Activated CD4-positive, alpha-beta memory T cell treated with anti-CD3 and anti-CD28 coated beads, Interleukin-2, amount 10 ng/mL, durations not matched to agents 7 days and 5 days (primary cell): ENCODE measurements at regions not wholly inside any gene's neighbourhood (a gene's known extent, or its start where the extent isn't known, plus 50 kb on each side); places are given as distances from the start of the nearest gene placed in this dataset.
"Not testable (repeated sequence)": the region's sequence is repeated elsewhere in the genome, so short reads cannot be mapped to it uniquely, and the experiment has no call there.

Experiments
- CTCF ChIA-PET: fragments of 350-600 bp; sonication (Branson Sonifier 250); formaldehyde crosslinking; loops from one replicate; lab custom pipeline; 2021; ENCODE audit warnings: antibody characterized with exemption, inconsistent platforms; lab: Charles Lee
- POLR2A ChIA-PET: fragments of 350-600 bp; sonication (Branson Sonifier 250); formaldehyde crosslinking; loops from one replicate; lab custom pipeline; 2021; ENCODE audit warnings: antibody characterized with exemption; lab: Charles Lee
- DNase-seq: peaks from one replicate; pipeline ENCODE4 v3.0.0-alpha.2; 2020
- H3K27ac Mint-ChIP-seq: one replicate; pipeline ENCODE4 v1.8.0; 2021; ENCODE audit warnings: mild to moderate bottlenecking, mixed read lengths
- H3K27me3 Mint-ChIP-seq: one replicate; pipeline ENCODE4 v1.8.0; 2021; ENCODE audit warnings: mixed read lengths
- H3K36me3 Mint-ChIP-seq: one replicate; pipeline ENCODE4 v1.8.0; 2021; ENCODE audit warnings: low read depth, mixed read lengths
- H3K4me1 Mint-ChIP-seq: one replicate; pipeline ENCODE4 v1.8.0; 2021; ENCODE audit warnings: mixed read lengths
- H3K4me3 Mint-ChIP-seq: one replicate; pipeline ENCODE4 v1.8.0; 2021; ENCODE audit warnings: mild to moderate bottlenecking, mixed read lengths
- H3K9me3 Mint-ChIP-seq: one replicate; pipeline ENCODE4 v1.8.0; 2021; ENCODE audit warnings: mixed read lengths

- ChIA-PET POLR2A (no interaction called here), CTCF (no interaction called here)
- DNase-seq, result no peak
- Mint-ChIP-seq H3K4me3 (no peak overlapping the region), H3K9me3 (peaks cover 7% of the 10 kb centered on the region), H3K4me1 (no peaks in the 10 kb centered on the region), H3K36me3 (no peaks in the 10 kb centered on the region), H3K27me3 (no peaks in the 10 kb centered on the region), H3K27ac (no peak overlapping the region)
Measured at GRCh38 chr3:145417678-145418077, 743.3 kb downstream of the PLOD2 start.

- H3K4me1 Mint-ChIP-seq, result no peaks in the 10 kb centered on the region
- no peaks in the 10 kb centered on the region for H3K36me3 Mint-ChIP-seq
- peaks cover 7% of the 10 kb centered on the region for H3K9me3 Mint-ChIP-seq
- H3K4me3 Mint-ChIP-seq, result no peak overlapping the region
- no peaks in the 10 kb centered on the region for H3K27me3 Mint-ChIP-seq
- DNase-seq, result no peak
- CTCF ChIA-PET, result no interaction called here
- no peak overlapping the region for H3K27ac Mint-ChIP-seq
- POLR2A ChIA-PET, result no interaction called here
Measured at GRCh38 chr3:145422556-145422955, 738.4 kb downstream of the PLOD2 start.

- no peak for DNase-seq
- Mint-ChIP-seq H3K9me3 (peaks cover 6% of the 10 kb centered on the region), H3K4me1 (no peaks in the 10 kb centered on the region), H3K36me3 (no peaks in the 10 kb centered on the region), H3K27ac (no peak overlapping the region), H3K4me3 (no peak overlapping the region), H3K27me3 (no peaks in the 10 kb centered on the region)
- ChIA-PET POLR2A (no interaction called here), CTCF (no interaction called here)
Measured at GRCh38 chr3:145427355-145427754, 733.6 kb downstream of the PLOD2 start.

- Mint-ChIP-seq H3K4me1 (no peaks in the 10 kb centered on the region), H3K36me3 (no peaks in the 10 kb centered on the region), H3K27ac (no peak overlapping the region), H3K9me3 (peaks cover 3% of the 10 kb centered on the region), H3K4me3 (no peak overlapping the region), H3K27me3 (no peaks in the 10 kb centered on the region)
- ChIA-PET POLR2A (no interaction called here), CTCF (no interaction called here)
- DNase-seq, result no peak
Measured at GRCh38 chr3:145429546-145429945, 731.4 kb downstream of the PLOD2 start.

- Mint-ChIP-seq H3K27ac (no peak overlapping the region), H3K36me3 (no peaks in the 10 kb centered on the region), H3K4me3 (no peak overlapping the region), H3K9me3 (no peaks in the 10 kb centered on the region), H3K4me1 (no peaks in the 10 kb centered on the region), H3K27me3 (no peaks in the 10 kb centered on the region)
- DNase-seq, result no peak
- ChIA-PET POLR2A (no interaction called here), CTCF (no interaction called here)
Measured at GRCh38 chr3:145448436-145448835, 712.5 kb downstream of the PLOD2 start.

- Mint-ChIP-seq H3K9me3 (no peaks in the 10 kb centered on the region), H3K27me3 (no peaks in the 10 kb centered on the region), H3K4me1 (no peaks in the 10 kb centered on the region), H3K4me3 (no peak overlapping the region), H3K27ac (no peak overlapping the region), H3K36me3 (no peaks in the 10 kb centered on the region)
- no peak for DNase-seq
- POLR2A ChIA-PET, result no interaction called here
- CTCF ChIA-PET, result no interaction called here
Measured at GRCh38 chr3:145450018-145450682, 710.8 kb downstream of the PLOD2 start.

- Mint-ChIP-seq H3K36me3 (no peaks in the 10 kb centered on the region), H3K4me3 (no peak overlapping the region), H3K27me3 (no peaks in the 10 kb centered on the region), H3K4me1 (no peaks in the 10 kb centered on the region), H3K27ac (no peak overlapping the region), H3K9me3 (no peaks in the 10 kb centered on the region)
- no peak for DNase-seq
- ChIA-PET POLR2A (no interaction called here), CTCF (no interaction called here)
Measured at GRCh38 chr3:145457825-145458552, 703.0 kb downstream of the PLOD2 start.

GRCh38 chr3:145459681-145460080 is 701.3 kb downstream of the PLOD2 start:
- H3K4me1 Mint-ChIP-seq, CTCF ChIA-PET, H3K27ac Mint-ChIP-seq, POLR2A ChIA-PET, H3K9me3 Mint-ChIP-seq, H3K27me3 Mint-ChIP-seq, H3K4me3 Mint-ChIP-seq, H3K36me3 Mint-ChIP-seq, DNase-seq: not testable (repeated sequence)

GRCh38 chr3:145471976-145472375 is 689.0 kb downstream of the PLOD2 start:
- no peaks in the 10 kb centered on the region for H3K4me1 Mint-ChIP-seq
- H3K36me3 Mint-ChIP-seq, result no peaks in the 10 kb centered on the region
- no peak for DNase-seq
- no peak overlapping the region for H3K4me3 Mint-ChIP-seq
- H3K9me3 Mint-ChIP-seq, result no peaks in the 10 kb centered on the region
- ChIA-PET CTCF (no interaction called here), POLR2A (no interaction called here)
- H3K27me3 Mint-ChIP-seq, result no peaks in the 10 kb centered on the region
- H3K27ac Mint-ChIP-seq, result no peak overlapping the region

GRCh38 chr3:145482735-145483134 is 678.2 kb downstream of the PLOD2 start:
- H3K4me1 Mint-ChIP-seq, CTCF ChIA-PET, H3K4me3 Mint-ChIP-seq, DNase-seq, H3K27me3 Mint-ChIP-seq, H3K36me3 Mint-ChIP-seq, POLR2A ChIA-PET, H3K9me3 Mint-ChIP-seq, H3K27ac Mint-ChIP-seq: not testable (repeated sequence)

GRCh38 chr3:145483992-145484391 is 677.0 kb downstream of the PLOD2 start:
- ChIA-PET CTCF (no interaction called here), POLR2A (no interaction called here)
- H3K9me3 Mint-ChIP-seq, result peaks cover 2% of the 10 kb centered on the region

GRCh38 chr3:145489011-145489410 is 672.0 kb downstream of the PLOD2 start:
- CTCF ChIA-PET, result no interaction called here

More at GRCh38 chr3:145483992-145484391, 677.0 kb downstream of the PLOD2 start:
- no peak for DNase-seq
- H3K27me3 Mint-ChIP-seq, result no peaks in the 10 kb centered on the region
- no peak overlapping the region for H3K27ac Mint-ChIP-seq
- H3K4me1 Mint-ChIP-seq, result no peaks in the 10 kb centered on the region
- no peaks in the 10 kb centered on the region for H3K36me3 Mint-ChIP-seq
- no peak overlapping the region for H3K4me3 Mint-ChIP-seq

GRCh38 chr3:145490088-145491048 is 670.6 kb downstream of the PLOD2 start:
- H3K4me3 Mint-ChIP-seq, result no peak overlapping the region
- H3K9me3 Mint-ChIP-seq, result peaks cover 4% of the 10 kb centered on the region
- no peaks in the 10 kb centered on the region for H3K36me3 Mint-ChIP-seq
- DNase-seq, result no peak
- no peak overlapping the region for H3K27ac Mint-ChIP-seq
- ChIA-PET CTCF (no interaction called here), POLR2A (no interaction called here)
- H3K4me1 Mint-ChIP-seq, result no peaks in the 10 kb centered on the region
- H3K27me3 Mint-ChIP-seq, result no peaks in the 10 kb centered on the region

More at GRCh38 chr3:145489011-145489410, 672.0 kb downstream of the PLOD2 start:
- Mint-ChIP-seq H3K27ac (no peak overlapping the region), H3K9me3 (peaks cover 4% of the 10 kb centered on the region), H3K36me3 (no peaks in the 10 kb centered on the region), H3K27me3 (no peaks in the 10 kb centered on the region), H3K4me1 (no peaks in the 10 kb centered on the region), H3K4me3 (no peak overlapping the region)
- no peak for DNase-seq
- POLR2A ChIA-PET, result no interaction called here
